Aorta (tissue), 5 donors: ENCODE measurements at regions not wholly inside any gene's neighbourhood (a gene's known extent, or its start where the extent isn't known, plus 50 kb on each side); places are given as distances from the start of the nearest gene placed in this dataset.

Experiments used
- ATAC-seq: fragments of 200-7000 bp; cut with Tn5 transposase; one replicate; pipeline ENCODE4 v1.9.1; 2022; ENCODE audit warnings: moderate library complexity; ENCODE audit not compliant: low FRiP score
- DNase-seq, 2 donors: peaks; one replicate each; pipeline ENCODE4 v3.0.0-alpha.2; 2020
- H3K27ac ChIP-seq, 2 donors: one replicate each; pipeline ENCODE4 v1.5.1; 2013; ENCODE audit warnings: low read length in 2 of 2, mild to moderate bottlenecking in 2 of 2, moderate library complexity in 2 of 2, control low read depth in 1 of 2, inconsistent platforms in 1 of 2, low read depth in 1 of 2
- H3K27me3 ChIP-seq, 2 donors: one replicate each; pipeline ENCODE4 v1.6.1; 2013; ENCODE audit warnings: control low read depth in 1 of 2, low read length in 1 of 2, mild to moderate bottlenecking in 1 of 2, moderate library complexity in 1 of 2; ENCODE audit not compliant: insufficient read depth in 2 of 2, control insufficient read depth in 1 of 2
- H3K36me3 ChIP-seq, 2 donors: one replicate each; pipeline ENCODE4 v1.6.1; 2013; ENCODE audit warnings: control low read depth in 1 of 2, low read length in 1 of 2, mild to moderate bottlenecking in 1 of 2; ENCODE audit not compliant: insufficient read depth in 2 of 2, control insufficient read depth in 1 of 2
- H3K4me1 ChIP-seq, 2 donors: one replicate each; pipeline ENCODE4 v1.6.1; 2013; ENCODE audit warnings: low read length in 2 of 2, control low read depth in 1 of 2, mild to moderate bottlenecking in 1 of 2, moderate library complexity in 1 of 2; ENCODE audit not compliant: insufficient read depth in 2 of 2, control insufficient read depth in 1 of 2
- H3K4me3 ChIP-seq, 2 donors: one replicate each; pipeline ENCODE4 v1.5.1; 2013; ENCODE audit warnings: low read length in 2 of 2, control low read depth in 1 of 2, mild to moderate bottlenecking in 1 of 2
- H3K9me3 ChIP-seq: one replicate; pipeline ENCODE4 v1.6.1; 2013; ENCODE audit warnings: mild to moderate bottlenecking, low read length; ENCODE audit not compliant: control insufficient read depth
- WGBS, 2 donors: extraction: QIAGEN DNeasy Blood & Tissue Kit; methylation state at CpG; one replicate each; pipeline ENCODE4 v1.1.7; 2013; 5-methylcytosine and 5-hydroxymethylcytosine counted together
- intact Hi-C, 2 donors: fragments of 100-400 bp; cut with DNase I; formaldehyde crosslinking; loops; one replicate each; pipeline versions ENCODE4 v1.14.2 to v1.15.0; 2022
- donor health status: healthy with polysubstance abuse.
- donor health status: Bipolar disorder and iron deficiency.
- donor health status: DM: no; HTN: no; CAD: no.
- donor health status: DM: no; HTN: no; CAD: no.
- donor health status: DM: yes; HTN: yes; CAD: no.

GRCh38 chr4:58368221-58368620 lies 1258.0 kb upstream of the IGFBP7 start:
- H3K9me3 ChIP-seq: no peaks in the 10 kb centered on the region
- ATAC-seq (no peak), DNase-seq (no peak)
- no peak overlapping the region for H3K4me3 ChIP-seq
- intact Hi-C loops: no loop called here
- H3K4me1 ChIP-seq: no peaks in the 10 kb centered on the region
- no peaks in the 10 kb centered on the region for H3K27me3 ChIP-seq
- H3K27ac ChIP-seq: no peak overlapping the region
- H3K36me3 ChIP-seq: no peaks in the 10 kb centered on the region

- no peaks in the 10 kb centered on the region for H3K4me1 ChIP-seq
- H3K36me3 ChIP-seq: no peaks in the 10 kb centered on the region
- ATAC-seq (peak; percentile 23), DNase-seq (peak; percentile 25 to 66)
- intact Hi-C loops: no loop called here
- H3K27ac ChIP-seq: no peak overlapping the region
- no peaks in the 10 kb centered on the region for H3K27me3 ChIP-seq
- peaks cover 4% of the 10 kb centered on the region for H3K9me3 ChIP-seq
- H3K4me3 ChIP-seq: no peak overlapping the region
- 80 to 87% methylated on average over 5 of the region's 5 CpGs for WGBS, 2 donors
Observed at GRCh38 chr4:58360354-58361133, 1250.4 kb upstream of the IGFBP7 start.

DNA sequence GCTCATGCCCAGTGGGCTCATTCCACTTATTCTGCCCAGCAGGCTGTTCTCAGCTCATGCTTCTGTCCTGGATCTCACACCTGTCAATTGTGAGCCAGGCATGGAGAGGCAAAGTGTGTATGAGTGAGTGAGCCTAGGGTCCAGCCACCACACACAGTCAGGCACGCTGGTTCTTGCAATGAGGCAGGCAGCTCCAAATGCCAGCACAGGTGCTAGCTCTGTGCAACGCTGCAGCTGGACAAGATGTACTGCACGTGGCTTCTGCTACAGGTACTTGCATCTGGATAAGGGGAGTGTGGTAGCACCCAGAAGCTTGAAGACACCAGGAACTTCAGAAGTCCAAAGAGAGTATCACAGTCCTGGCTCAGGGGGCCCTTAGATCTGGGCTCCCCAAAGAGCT lies 1249.4 kb upstream of the IGFBP7 start:
- Histone ChIP-seq H3K27me3 (no peaks in the 10 kb centered on the region), H3K4me1 (no peaks in the 10 kb centered on the region), H3K36me3 (no peaks in the 10 kb centered on the region), H3K4me3 (no peak overlapping the region), H3K27ac (no peak overlapping the region), H3K9me3 (peaks cover 4% of the 10 kb centered on the region)
- intact Hi-C loops: no loop called here
- no peak for ATAC-seq
- WGBS, 2 donors: 82 to 87% methylated on average over 3 of the region's 3 CpGs
- no peak for DNase-seq

DNA sequence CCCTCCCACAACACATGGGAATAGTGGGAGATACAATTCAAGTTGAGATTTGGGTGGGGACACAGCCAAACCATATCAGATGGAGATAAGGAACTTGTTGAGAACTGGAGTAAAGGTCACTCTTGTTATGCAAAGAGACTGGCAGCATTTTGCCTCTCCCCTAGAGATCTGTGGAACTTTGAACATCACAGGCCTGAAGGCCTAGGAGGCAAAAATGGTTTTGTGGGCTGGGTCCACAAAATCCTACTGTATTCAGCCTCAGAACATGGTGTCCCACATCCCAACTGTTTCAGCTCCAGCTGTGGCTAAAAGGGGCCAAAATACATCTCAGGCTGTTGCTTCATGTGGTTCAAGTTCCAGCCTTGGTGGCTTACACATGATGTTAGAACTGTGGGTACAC lies 1247.8 kb upstream of the IGFBP7 start:
- no peaks in the 10 kb centered on the region for H3K36me3 ChIP-seq
- peaks cover 4% of the 10 kb centered on the region for H3K9me3 ChIP-seq
- H3K4me1 ChIP-seq: no peaks in the 10 kb centered on the region
- H3K27me3 ChIP-seq: no peaks in the 10 kb centered on the region
- intact Hi-C loops: no loop called here
- ATAC-seq: no peak
- no peak for DNase-seq
- H3K4me3 ChIP-seq: no peak overlapping the region
- H3K27ac ChIP-seq: no peak overlapping the region

DNA sequence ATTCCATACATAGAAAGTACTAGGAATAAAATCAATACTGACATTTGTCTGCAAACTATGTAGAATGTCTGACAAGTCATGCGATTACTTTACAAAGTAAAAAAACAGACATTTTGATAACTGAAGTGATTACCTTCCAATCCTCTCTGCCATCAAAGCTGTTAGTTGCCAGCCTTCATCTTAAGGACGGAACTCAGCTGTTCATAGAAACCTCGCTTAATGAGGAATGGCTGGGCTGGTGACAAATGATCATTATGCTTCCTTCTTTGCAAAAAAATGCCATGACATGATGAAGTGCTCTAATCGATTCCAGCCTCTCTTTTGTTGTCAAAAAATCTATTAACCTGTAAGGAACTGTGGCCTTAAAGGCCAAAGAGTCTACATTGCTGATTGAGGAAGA lies 1214.9 kb upstream of the IGFBP7 start:
- intact Hi-C loops: no loop called here
- Histone ChIP-seq H3K4me1 (no peaks in the 10 kb centered on the region), H3K4me3 (no peak overlapping the region), H3K27me3 (no peaks in the 10 kb centered on the region), H3K27ac (no peak overlapping the region), H3K9me3 (no peaks in the 10 kb centered on the region), H3K36me3 (no peaks in the 10 kb centered on the region)
- ATAC-seq (no peak), DNase-seq (no peak)
- WGBS, 2 donors: 52 to 55% methylated on average over 4 of the region's 4 CpGs

DNA sequence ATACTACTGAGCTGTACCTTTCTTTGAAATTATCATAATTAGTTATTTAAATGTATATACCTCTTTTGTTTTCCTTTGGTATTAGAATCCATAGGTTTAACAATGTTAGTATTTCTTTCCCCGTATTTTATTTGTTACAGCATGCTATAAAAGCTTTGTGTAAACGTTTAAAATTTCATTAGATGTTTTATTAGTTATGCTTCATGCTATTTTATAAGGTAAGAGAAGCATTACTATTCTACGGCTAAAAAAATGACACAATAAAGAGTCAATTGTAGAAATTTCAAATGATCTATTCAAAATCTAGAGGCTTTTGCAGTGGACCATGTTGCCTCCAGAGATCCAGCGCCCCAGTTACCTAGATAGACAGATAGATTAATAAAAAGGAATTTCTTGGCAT lies 1203.3 kb upstream of the IGFBP7 start:
- 84 to 89% methylated on average over 4 of the region's 4 CpGs for WGBS, 2 donors
- no peak for ATAC-seq
- no peaks in the 10 kb centered on the region for H3K36me3 ChIP-seq
- H3K4me3 ChIP-seq: no peak overlapping the region
- H3K27ac ChIP-seq: no peak overlapping the region
- intact Hi-C loops: no loop called here
- no peak for DNase-seq
- H3K9me3 ChIP-seq: no peaks in the 10 kb centered on the region
- H3K27me3 ChIP-seq: no peaks in the 10 kb centered on the region
- H3K4me1 ChIP-seq: no peaks in the 10 kb centered on the region

- intact Hi-C loops: no loop called here
- H3K27ac ChIP-seq: no peak overlapping the region
- 18 to 20% methylated on average over 1 of the region's 1 CpG for WGBS, 2 donors
- no peaks in the 10 kb centered on the region for H3K4me1 ChIP-seq
- DNase-seq (no peak), ATAC-seq (no peak)
- no peaks in the 10 kb centered on the region for H3K36me3 ChIP-seq
- H3K9me3 ChIP-seq: no peaks in the 10 kb centered on the region
- H3K4me3 ChIP-seq: no peak overlapping the region
- no peaks in the 10 kb centered on the region for H3K27me3 ChIP-seq
Observed at GRCh38 chr4:58303456-58303855, 1193.3 kb upstream of the IGFBP7 start.

DNA sequence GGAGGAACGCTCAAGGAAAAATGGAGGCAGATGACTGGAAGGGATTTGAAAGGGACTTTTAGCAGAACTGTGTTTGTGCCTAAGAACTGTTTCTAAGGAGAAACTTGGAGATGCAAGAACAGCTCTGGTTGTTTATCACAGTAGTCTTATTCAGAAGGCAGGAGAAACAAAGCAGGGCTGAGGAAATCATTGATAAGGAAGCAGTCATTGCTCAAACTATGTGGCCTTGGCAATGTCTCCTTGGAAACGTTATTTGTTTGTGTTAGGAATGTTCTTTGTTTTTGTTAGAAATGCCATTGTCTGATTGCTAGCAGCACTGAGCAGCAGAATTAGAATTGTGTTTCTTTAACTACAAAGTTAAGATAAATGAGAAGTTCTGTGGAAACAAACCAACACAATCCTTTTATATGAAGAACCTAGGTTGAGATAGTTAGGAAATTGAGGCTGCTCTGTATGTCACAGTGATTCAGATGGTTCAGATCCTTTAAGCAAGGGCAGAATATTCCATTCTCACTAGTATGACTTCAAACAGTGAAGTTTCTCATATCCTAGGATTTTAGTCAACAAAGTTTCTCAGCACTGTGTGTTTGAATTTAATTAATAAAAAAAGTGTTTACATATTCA lies 1191.3 kb upstream of the IGFBP7 start:
- H3K27me3 ChIP-seq: no peaks in the 10 kb centered on the region
- 28 to 32% methylated on average over 2 of the region's 2 CpGs for WGBS, 2 donors

DNA sequence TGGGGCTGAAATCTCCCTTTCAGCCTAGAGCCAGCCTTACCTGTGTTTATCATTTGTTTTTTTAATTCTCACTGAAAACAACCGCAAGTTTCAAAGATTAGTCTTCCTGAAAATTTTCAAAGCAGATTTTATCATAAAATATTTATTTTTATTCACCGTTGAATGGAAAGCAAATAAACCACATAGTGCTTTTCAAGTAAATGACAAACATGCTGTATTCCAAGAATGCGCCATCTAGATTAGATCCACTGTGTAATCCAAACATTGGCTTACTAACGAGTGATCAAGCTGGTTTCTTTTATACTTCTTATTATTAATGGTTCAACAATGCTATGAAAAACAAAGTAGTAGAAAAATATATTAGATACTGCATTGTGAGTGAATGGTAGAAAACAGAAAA lies 1176.2 kb upstream of the IGFBP7 start:
- no peak for ATAC-seq
- Histone ChIP-seq H3K4me1 (no peaks in the 10 kb centered on the region), H3K27me3 (no peaks in the 10 kb centered on the region), H3K36me3 (no peaks in the 10 kb centered on the region), H3K9me3 (no peaks in the 10 kb centered on the region), H3K4me3 (no peak overlapping the region), H3K27ac (no peak overlapping the region)
- WGBS, 2 donors: 55 to 63% methylated on average over 4 of the region's 4 CpGs
- intact Hi-C loops: no loop called here
- DNase-seq: no peak

More for the DNA sequence above, 1191.3 kb upstream of the IGFBP7 start:
- no peaks in the 10 kb centered on the region for H3K9me3 ChIP-seq
- intact Hi-C loops: no loop called here
- no peaks in the 10 kb centered on the region for H3K4me1 ChIP-seq
- ATAC-seq (no peak), DNase-seq (no peak)
- no peak overlapping the region for H3K27ac ChIP-seq
- no peak overlapping the region for H3K4me3 ChIP-seq
- H3K36me3 ChIP-seq: no peaks in the 10 kb centered on the region
